Activated B cell treated with CpG ODN at 0.5 μM for 24 hours (primary cell): ENCODE measurements at regions not wholly inside any gene's neighbourhood (a gene's known extent, or its start where the extent isn't known, plus 50 kb on each side); places are given as distances from the start of the nearest gene placed in this dataset.
"Not testable (repeated sequence)": the region's sequence is repeated elsewhere in the genome, so short reads cannot be mapped to it uniquely, and the experiment has no call there.

Source experiments
- ATAC-seq: fragments of 200-7000 bp; cut with Tn5 transposase; one replicate; pipeline ENCODE4 v1.10.0; 2021; ENCODE audit warnings: low read depth, mild to moderate bottlenecking, moderate library complexity
- CTCF ChIA-PET: fragments of 350-600 bp; sonication (Branson Sonifier 250); formaldehyde crosslinking; loops from one replicate; lab custom pipeline; 2021; ENCODE audit warnings: antibody characterized with exemption; lab: Charles Lee
- POLR2A ChIA-PET: fragments of 350-600 bp; sonication (Branson Sonifier 250); formaldehyde crosslinking; loops from one replicate; lab custom pipeline; 2021; ENCODE audit warnings: antibody characterized with exemption; lab: Charles Lee
- DNase-seq: peaks from one replicate; pipeline ENCODE4 v3.0.0; 2022
- H3K27ac Mint-ChIP-seq: one replicate; pipeline ENCODE4 v1.8.0; 2020; ENCODE audit warnings: mixed read lengths
- H3K27me3 Mint-ChIP-seq: one replicate; pipeline ENCODE4 v1.8.0; 2021; ENCODE audit warnings: mixed read lengths
- H3K36me3 Mint-ChIP-seq: one replicate; pipeline ENCODE4 v1.8.0; 2021; ENCODE audit warnings: low read depth, mixed read lengths
- H3K4me1 Mint-ChIP-seq: one replicate; pipeline ENCODE4 v1.8.0; 2021; ENCODE audit warnings: mixed read lengths
- H3K4me3 Mint-ChIP-seq: one replicate; pipeline ENCODE4 v1.8.0; 2020; ENCODE audit warnings: mild to moderate bottlenecking, mixed read lengths
- H3K9me3 Mint-ChIP-seq: one replicate; pipeline ENCODE4 v1.8.0; 2020; ENCODE audit warnings: mixed read lengths
- intact Hi-C: fragments of 100-400 bp; cut with micrococcal nuclease; formaldehyde crosslinking; loops from one replicate; pipeline ENCODE4 v1.15.1; 2024
- TF ChIP-seq, protein P1 (sequence below): fragments of 200-600 bp; IDR thresholded peaks from one replicate; pipeline ENCODE4 v1.8.0; 2022; ENCODE audit warnings: antibody characterized with exemption, mild to moderate bottlenecking

DNA sequence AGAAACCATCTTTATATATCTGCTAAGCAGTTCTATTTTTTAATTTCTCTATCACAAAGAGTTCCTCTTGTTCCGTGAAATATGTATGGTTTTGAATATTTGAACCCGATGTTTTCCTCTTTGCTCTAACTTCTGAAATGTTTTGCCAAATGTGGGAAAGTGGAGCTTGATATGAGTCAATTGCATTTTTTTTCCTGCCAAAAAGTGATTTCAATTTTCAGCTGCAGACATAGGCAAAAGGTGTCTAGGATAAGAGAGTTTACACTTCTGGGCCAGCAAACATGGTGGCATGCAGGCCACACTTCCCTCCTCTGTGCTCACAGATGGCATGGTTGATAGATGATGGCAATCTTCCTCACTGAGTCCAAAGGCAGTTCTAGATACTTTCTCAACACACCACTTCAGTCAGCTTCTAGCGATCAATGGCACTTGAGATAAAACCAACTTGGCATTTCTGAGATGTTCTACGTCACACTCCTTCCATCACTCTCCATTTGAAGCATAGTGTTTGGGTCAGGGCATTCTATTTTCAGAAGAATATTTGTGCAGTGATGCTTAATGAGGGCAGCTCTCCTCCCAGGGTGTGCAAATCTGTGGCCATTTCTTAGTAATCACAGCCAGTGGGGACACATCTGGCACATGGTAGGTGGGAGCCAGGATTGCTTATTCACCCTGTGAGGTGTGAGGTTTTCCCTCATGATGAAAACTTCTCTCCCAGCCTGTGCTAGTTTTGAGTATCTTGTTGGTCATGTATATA, 54.4 kb upstream of the SCAF4 start:
- no peak for ATAC-seq
- no peak for DNase-seq
- ChIA-PET CTCF (interaction anchor here (0.8 to 1.4 kb wide), 4 partner anchors 7 to 465 kb away, joined by 3 to 13 read pairs (median 3); no protein-coding TSS in a partner anchor), POLR2A (interaction anchor here (0.5 to 1.1 kb wide), 2 partner anchors 14 to 51 kb away, joined by 4 to 9 read pairs; no protein-coding TSS in a partner anchor)
- Mint-ChIP-seq H3K27ac (no peak overlapping the region), H3K27me3 (no peaks in the 10 kb centered on the region), H3K4me1 (peaks cover 34% of the 10 kb centered on the region), H3K9me3 (peaks cover 6% of the 10 kb centered on the region), H3K4me3 (no peak overlapping the region), H3K36me3 (no peaks in the 10 kb centered on the region)
- TF ChIP-seq, protein P1, sequence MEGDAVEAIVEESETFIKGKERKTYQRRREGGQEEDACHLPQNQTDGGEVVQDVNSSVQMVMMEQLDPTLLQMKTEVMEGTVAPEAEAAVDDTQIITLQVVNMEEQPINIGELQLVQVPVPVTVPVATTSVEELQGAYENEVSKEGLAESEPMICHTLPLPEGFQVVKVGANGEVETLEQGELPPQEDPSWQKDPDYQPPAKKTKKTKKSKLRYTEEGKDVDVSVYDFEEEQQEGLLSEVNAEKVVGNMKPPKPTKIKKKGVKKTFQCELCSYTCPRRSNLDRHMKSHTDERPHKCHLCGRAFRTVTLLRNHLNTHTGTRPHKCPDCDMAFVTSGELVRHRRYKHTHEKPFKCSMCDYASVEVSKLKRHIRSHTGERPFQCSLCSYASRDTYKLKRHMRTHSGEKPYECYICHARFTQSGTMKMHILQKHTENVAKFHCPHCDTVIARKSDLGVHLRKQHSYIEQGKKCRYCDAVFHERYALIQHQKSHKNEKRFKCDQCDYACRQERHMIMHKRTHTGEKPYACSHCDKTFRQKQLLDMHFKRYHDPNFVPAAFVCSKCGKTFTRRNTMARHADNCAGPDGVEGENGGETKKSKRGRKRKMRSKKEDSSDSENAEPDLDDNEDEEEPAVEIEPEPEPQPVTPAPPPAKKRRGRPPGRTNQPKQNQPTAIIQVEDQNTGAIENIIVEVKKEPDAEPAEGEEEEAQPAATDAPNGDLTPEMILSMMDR, result no peak
- intact Hi-C loops, result loop anchor here (1.0 to 2.0 kb wide), 5 partner anchors 13 to 472 kb away; no protein-coding TSS in a partner anchor

DNA sequence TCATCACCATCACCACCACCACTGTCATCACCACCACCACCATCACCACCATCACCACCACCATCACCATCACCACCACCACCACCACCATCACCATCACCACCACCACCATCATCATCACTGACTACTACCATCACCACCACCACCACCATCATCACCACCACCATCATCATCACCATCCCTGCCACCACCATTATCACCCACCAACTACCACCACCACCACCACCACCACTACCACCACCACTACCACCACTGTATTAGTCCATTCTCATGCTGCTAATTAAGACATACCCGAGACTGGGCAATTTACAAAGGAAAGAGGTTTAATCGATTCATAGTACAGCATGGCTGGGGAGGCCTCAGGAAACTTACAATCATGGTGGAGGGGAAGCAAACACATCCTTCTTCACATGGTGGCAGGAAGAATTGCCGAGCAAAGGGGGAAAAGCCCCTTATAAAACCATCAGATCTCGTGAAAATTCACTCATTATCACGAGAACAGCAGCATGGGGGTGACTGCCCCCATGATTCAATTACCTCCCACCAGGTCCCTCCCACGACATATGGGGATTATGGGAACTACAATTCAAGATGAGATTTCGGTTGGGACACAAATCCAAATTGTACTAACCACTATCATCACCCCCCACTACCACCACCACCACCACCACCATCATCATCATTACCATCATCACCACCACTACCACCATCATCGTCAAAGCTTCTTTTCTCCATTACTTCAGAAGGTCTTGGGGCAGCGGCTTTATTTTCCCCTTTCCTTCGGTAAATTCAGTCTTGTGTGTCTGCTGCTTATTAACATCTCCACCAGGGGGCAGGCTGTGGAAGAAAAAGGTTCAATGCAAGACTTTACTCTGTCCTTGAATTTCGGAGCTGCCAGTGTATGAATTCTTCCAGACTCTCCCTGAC, 53.6 kb upstream of the SCAF4 start:
- POLR2A ChIA-PET, result interaction anchor here (0.5 to 1.1 kb wide), 2 partner anchors 13 to 50 kb away, joined by 4 to 9 read pairs; no protein-coding TSS in a partner anchor
- not testable (repeated sequence) for ATAC-seq, H3K9me3 Mint-ChIP-seq

DNA sequence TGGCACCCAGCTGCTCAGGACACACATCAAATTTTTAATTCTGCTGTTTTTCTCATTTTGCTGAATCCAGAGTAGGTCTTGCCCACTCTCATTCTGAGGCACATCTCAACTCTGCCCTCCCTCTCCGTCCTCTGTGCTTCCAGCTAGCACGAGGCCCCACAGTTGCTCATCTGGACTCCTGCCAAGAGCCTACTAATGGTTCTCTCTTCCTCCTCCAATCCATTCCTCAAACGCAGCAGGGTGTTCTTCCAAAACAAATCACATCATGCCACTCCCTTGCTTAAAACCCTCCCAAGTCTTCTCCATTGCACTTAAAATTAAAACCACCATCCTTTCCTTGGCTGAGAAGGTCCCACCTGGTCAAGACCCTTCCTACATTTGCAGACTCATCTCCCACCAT, 49.8 kb upstream of the SCAF4 start:
- H3K36me3 Mint-ChIP-seq, result no peaks in the 10 kb centered on the region
- TF ChIP-seq, protein P1, result no peak
- POLR2A ChIA-PET, result no interaction called here
- CTCF ChIA-PET, result interaction anchor here (1.2 to 1.7 kb wide), 4 partner anchors 48 to 820 kb away, joined by 3 to 8 read pairs (median 6); no protein-coding TSS in a partner anchor
- no peaks in the 10 kb centered on the region for H3K27me3 Mint-ChIP-seq
- peaks cover 29% of the 10 kb centered on the region for H3K4me1 Mint-ChIP-seq
- DNase-seq, result no peak
- no peaks in the 10 kb centered on the region for H3K9me3 Mint-ChIP-seq
- H3K4me3 Mint-ChIP-seq, result no peak overlapping the region
- no peak for ATAC-seq
- no peak overlapping the region for H3K27ac Mint-ChIP-seq
- intact Hi-C loops, result loop anchor here (1.0 to 2.0 kb wide), 2 partner anchors 91 to 820 kb away; partner anchors contain the start of gene HUNK

More for the DNA sequence above, 53.6 kb upstream of the SCAF4 start:
- not testable (repeated sequence) for H3K27ac Mint-ChIP-seq, DNase-seq, H3K36me3 Mint-ChIP-seq, H3K4me3 Mint-ChIP-seq, H3K27me3 Mint-ChIP-seq
- CTCF ChIA-PET, result interaction anchor here (0.8 to 1.4 kb wide), 4 partner anchors 8 to 466 kb away, joined by 3 to 13 read pairs (median 3); no protein-coding TSS in a partner anchor
- peaks cover 34% of the 10 kb centered on the region for H3K4me1 Mint-ChIP-seq
- intact Hi-C loops, result loop anchor here (1.0 to 2.0 kb wide), 5 partner anchors 12 to 473 kb away; no protein-coding TSS in a partner anchor
